ENCODE measurements at regions not wholly inside any gene's neighbourhood (a gene's known extent, or its start where the extent isn't known, plus 50 kb on each side); places are given as distances from the start of the nearest gene placed in this dataset.

DNA sequence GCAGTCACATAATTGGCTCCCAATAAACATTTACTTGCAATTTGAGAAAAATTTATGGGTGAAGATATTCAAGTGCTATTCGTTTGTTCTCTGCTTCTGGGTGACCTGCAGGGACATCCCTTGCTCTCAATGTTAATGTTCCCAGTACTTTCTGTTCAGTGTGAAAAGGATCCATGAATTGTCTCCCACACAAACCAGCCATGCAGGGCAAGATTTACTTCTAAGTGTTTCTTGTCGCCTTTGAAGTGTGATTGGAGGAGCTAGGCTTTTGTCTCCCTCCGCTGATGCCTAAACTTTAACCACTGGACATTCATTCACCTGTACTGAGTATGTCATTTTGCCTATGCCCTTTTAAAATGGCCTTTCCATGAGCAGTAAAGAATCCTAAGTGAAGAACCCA is 66.4 kb upstream of the ADA2 start:
- no peak overlapping the region for H2AK9ac ChIP-seq (replicated peaks; ENCODE audit: low read depth, low read length, poor library complexity)
- H3K9ac ChIP-seq (ENCODE audit: low read depth, low read length): no peak overlapping the region
- no peak overlapping the region for H3K18ac ChIP-seq (ENCODE audit: low read depth, low read length)
- H3K4ac ChIP-seq (ENCODE audit: low read depth, low read length): no peak overlapping the region
- no CpG with 5 or more reads among the region's 3 CpGs for WGBS, 2 experiments (ENCODE audit: extremely low coverage in 2 of 2, insufficient read length in 1 of 2)
- no peaks in the 10 kb centered on the region for H3K79me1 ChIP-seq (ENCODE audit: low read depth in 1 of 2, low read length in 2 of 2)
- H2BK15ac ChIP-seq (ENCODE audit: low read depth, low read length): no peak overlapping the region
- H3K27ac ChIP-seq (ENCODE audit: insufficient read depth, low read length): no peak overlapping the region
- no peak overlapping the region for H2BK5ac ChIP-seq (ENCODE audit: low read depth, low read length, poor library complexity, severe bottlenecking)
- no peak overlapping the region for H3K56ac ChIP-seq (ENCODE audit: extremely low read depth, insufficient read depth, low read length)
- in situ Hi-C loops (cut with MboI; ENCODE audit: low sequenced_read_pairs) (no loop called here), intact Hi-C loops (cut with micrococcal nuclease) (no loop called here), dilution Hi-C loops (cut with HindIII; ENCODE audit: low sequenced_read_pairs, unreplicated experiment) (no loop called here)
- no peaks in the 10 kb centered on the region for H3K4me1 ChIP-seq (ENCODE audit: control insufficient read depth, insufficient read depth, low read length)
- no peak overlapping the region for H2BK120ac ChIP-seq (ENCODE audit: low read depth, low read length)
- BruUV-seq (replicated peaks): no TSS peak
- no peak overlapping the region for H4K91ac ChIP-seq (ENCODE audit: insufficient read depth, low read depth, low read length)
- no peak overlapping the region for H3K4me2 ChIP-seq (ENCODE audit: low read depth, low read length)
- POLR2A ChIA-PET (ENCODE audit: unreplicated experiment): no interaction called here
- DNase-seq (no peak), ATAC-seq (ENCODE audit: low read depth) (no peak)
- H4K20me1 ChIP-seq (ENCODE audit: insufficient read depth, low read length): no peaks in the 10 kb centered on the region
- no peak overlapping the region for H3K14ac ChIP-seq (replicated peaks; ENCODE audit: low read depth, low read length)
- H3K4me3 ChIP-seq (ENCODE audit: insufficient read depth, low read depth, low read length): no peak overlapping the region
- CTCF ChIA-PET: no interaction called here
- no peaks in the 10 kb centered on the region for H3K27me3 ChIP-seq (ENCODE audit: control insufficient read depth, insufficient read depth, low read length)
- H3K9me3 ChIP-seq (ENCODE audit: control insufficient read depth, insufficient read depth, low read length): no peaks in the 10 kb centered on the region
- H3K23ac ChIP-seq (ENCODE audit: low read depth, low read length): no peak overlapping the region
- H4K8ac ChIP-seq (ENCODE audit: low read depth in 2 of 2, low read length in 2 of 2): no peak overlapping the region
- no peak overlapping the region for H2AK5ac ChIP-seq (ENCODE audit: low read depth, low read length)
- no peaks in the 10 kb centered on the region for H3K9me1 ChIP-seq (ENCODE audit: insufficient read depth, low read length)
- no peaks in the 10 kb centered on the region for H3K36me3 ChIP-seq (ENCODE audit: control insufficient read depth, insufficient read depth, low read length)
- TF ChIP-seq MAFK (IDR thresholded peaks at IDR 0.05; ENCODE audit: low read depth, low read length): no peak
- TF ChIP-seq, protein P1, sequence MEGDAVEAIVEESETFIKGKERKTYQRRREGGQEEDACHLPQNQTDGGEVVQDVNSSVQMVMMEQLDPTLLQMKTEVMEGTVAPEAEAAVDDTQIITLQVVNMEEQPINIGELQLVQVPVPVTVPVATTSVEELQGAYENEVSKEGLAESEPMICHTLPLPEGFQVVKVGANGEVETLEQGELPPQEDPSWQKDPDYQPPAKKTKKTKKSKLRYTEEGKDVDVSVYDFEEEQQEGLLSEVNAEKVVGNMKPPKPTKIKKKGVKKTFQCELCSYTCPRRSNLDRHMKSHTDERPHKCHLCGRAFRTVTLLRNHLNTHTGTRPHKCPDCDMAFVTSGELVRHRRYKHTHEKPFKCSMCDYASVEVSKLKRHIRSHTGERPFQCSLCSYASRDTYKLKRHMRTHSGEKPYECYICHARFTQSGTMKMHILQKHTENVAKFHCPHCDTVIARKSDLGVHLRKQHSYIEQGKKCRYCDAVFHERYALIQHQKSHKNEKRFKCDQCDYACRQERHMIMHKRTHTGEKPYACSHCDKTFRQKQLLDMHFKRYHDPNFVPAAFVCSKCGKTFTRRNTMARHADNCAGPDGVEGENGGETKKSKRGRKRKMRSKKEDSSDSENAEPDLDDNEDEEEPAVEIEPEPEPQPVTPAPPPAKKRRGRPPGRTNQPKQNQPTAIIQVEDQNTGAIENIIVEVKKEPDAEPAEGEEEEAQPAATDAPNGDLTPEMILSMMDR (conservative IDR thresholded peaks at IDR 0.05; ENCODE audit: low read depth, low read length): no peak
- no peak for TF ChIP-seq RAD21 (IDR thresholded peaks at IDR 0.05; ENCODE audit: low read length)
- no peak for TF ChIP-seq POLR2A (IDR thresholded peaks at IDR 0.05; ENCODE audit: low read depth, low read length)
- TF ChIP-seq, protein P2, sequence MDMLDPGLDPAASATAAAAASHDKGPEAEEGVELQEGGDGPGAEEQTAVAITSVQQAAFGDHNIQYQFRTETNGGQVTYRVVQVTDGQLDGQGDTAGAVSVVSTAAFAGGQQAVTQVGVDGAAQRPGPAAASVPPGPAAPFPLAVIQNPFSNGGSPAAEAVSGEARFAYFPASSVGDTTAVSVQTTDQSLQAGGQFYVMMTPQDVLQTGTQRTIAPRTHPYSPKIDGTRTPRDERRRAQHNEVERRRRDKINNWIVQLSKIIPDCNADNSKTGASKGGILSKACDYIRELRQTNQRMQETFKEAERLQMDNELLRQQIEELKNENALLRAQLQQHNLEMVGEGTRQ (IDR thresholded peaks at IDR 0.05; ENCODE audit: low read depth, low read length): no peak
- no peak for TF ChIP-seq MAZ (IDR thresholded peaks at IDR 0.05; ENCODE audit: borderline replicate concordance, low read depth, low read length)
- no peak for TF ChIP-seq RCOR1 (IDR thresholded peaks at IDR 0.05; ENCODE audit: insufficient replicate concordance, low read length)
- TF ChIP-seq ELK1 (IDR thresholded peaks at IDR 0.05; ENCODE audit: borderline replicate concordance, low read depth, low read length): no peak
- TF ChIP-seq RFX5 (IDR thresholded peaks at IDR 0.05; ENCODE audit: low read depth, low read length): no peak
- no peak for TF ChIP-seq CEBPB (IDR thresholded peaks at IDR 0.05; ENCODE audit: low read depth, low read length)
- no peak for TF ChIP-seq BHLHE40 (IDR thresholded peaks at IDR 0.05; ENCODE audit: low read depth, low read length)
- TF ChIP-seq MXI1 (IDR thresholded peaks at IDR 0.05; ENCODE audit: borderline replicate concordance, low read depth, low read length): no peak
- TF ChIP-seq FOS (IDR thresholded peaks at IDR 0.05; ENCODE audit: low read depth, low read length): no peak
- no peak for TF ChIP-seq SMC3 (IDR thresholded peaks at IDR 0.05; ENCODE audit: low read depth, low read length)
- no peak overlapping the region for H4K5ac ChIP-seq (ENCODE audit: low read depth, low read length)
- H2BK20ac ChIP-seq (ENCODE audit: low read depth, low read length): no peak overlapping the region
- no peak overlapping the region for H2AFZ ChIP-seq (replicated peaks; ENCODE audit: low read length, poor library complexity)

Measured in IMR-90 (cell line).